GM12874 (cell line): ENCODE measurements at regions not wholly inside any gene's neighbourhood (a gene's known extent, or its start where the extent isn't known, plus 50 kb on each side); places are given as distances from the start of the nearest gene placed in this dataset.

ENCODE experiments used
- TF ChIP-seq, protein P1 (sequence below): IDR thresholded peaks from 2 replicates; pipeline ENCODE4 v1.5.1; 2011; ENCODE audit warnings: low read depth, mild to moderate bottlenecking, control low read depth, low read length, moderate library complexity; ENCODE audit not compliant: insufficient read depth

DNA sequence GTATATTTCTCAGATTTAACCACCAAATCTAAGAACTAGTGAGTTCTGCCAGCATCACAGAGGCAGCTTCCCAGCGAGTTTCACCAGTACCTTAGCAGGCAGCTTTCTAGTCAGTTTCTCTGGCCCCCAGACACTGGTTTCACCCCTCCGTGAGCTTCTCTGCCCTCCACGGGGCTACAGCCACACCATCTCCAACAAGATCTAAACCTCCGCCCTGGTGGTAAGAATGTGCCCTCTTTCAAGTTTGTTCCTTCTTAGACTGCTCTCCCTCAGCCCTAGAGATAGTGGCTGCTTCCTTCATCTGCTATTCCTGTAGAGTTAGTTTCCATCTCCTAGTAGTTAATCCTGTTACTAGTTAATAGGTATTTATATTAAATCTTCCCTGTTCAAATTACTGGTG lies 60.5 kb upstream of the TAB3 start:
- TF ChIP-seq, protein P1, sequence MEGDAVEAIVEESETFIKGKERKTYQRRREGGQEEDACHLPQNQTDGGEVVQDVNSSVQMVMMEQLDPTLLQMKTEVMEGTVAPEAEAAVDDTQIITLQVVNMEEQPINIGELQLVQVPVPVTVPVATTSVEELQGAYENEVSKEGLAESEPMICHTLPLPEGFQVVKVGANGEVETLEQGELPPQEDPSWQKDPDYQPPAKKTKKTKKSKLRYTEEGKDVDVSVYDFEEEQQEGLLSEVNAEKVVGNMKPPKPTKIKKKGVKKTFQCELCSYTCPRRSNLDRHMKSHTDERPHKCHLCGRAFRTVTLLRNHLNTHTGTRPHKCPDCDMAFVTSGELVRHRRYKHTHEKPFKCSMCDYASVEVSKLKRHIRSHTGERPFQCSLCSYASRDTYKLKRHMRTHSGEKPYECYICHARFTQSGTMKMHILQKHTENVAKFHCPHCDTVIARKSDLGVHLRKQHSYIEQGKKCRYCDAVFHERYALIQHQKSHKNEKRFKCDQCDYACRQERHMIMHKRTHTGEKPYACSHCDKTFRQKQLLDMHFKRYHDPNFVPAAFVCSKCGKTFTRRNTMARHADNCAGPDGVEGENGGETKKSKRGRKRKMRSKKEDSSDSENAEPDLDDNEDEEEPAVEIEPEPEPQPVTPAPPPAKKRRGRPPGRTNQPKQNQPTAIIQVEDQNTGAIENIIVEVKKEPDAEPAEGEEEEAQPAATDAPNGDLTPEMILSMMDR = no peak

DNA sequence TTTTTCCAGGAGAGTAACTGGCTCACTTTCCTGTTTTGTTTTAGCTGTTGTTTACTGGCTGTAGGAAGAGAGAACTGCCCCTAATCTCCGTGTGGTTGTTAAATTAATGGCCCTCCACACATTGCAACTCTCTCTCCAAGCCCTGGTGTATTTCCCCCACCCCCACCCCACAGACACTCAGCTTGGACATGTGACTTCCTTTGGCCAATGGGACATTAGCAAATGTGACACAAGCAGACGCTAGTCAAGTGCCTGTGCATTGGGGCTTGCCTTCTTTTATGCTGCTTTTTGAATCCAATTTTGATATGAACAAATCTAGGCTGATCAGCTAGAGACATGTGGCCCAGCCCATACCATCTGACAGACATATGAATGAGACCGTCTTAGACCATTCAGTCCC lies 59.6 kb upstream of the TAB3 start:
- TF ChIP-seq, protein P1 = no peak

DNA sequence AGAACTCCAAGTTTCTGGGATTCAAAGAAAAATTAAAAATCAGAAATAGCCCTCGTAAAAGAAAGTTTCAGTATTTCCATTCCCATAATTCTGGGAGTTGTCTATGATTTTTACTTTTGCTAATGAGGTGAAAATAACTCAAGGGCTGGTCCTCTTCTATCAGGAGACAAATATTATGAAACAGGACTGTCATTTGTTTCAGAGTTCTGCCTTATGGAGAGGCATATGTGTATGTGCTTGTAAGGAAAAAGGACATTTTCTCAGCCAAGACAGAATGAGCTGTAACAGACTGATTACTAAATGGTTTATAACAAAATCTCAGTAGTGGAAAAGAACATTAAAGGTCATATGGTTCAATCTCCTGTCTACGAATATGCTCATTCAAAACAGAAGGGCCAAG lies 59.0 kb upstream of the TAB3 start:
- TF ChIP-seq, protein P1 = no peak

DNA sequence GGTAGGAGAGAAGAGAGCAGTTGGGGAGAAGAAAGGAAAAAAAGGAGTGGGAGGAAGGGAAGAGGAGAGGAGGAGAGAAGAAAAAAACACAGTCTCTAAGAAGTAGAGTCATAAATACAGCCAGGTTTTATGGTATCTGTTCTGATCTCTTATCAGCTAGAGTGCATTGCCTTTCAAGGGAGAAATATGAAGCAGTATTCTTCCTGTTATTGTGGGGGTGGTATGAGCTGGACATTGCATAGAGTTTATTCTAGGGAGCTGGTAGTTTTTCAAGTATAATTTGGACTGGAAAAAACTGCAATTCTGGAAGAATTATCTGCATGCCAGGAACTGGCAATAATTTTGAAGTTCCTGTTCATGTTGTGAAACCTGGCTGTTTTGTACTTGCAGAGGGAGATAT lies 54.9 kb upstream of the TAB3 start:
- TF ChIP-seq, protein P1 = no peak

DNA sequence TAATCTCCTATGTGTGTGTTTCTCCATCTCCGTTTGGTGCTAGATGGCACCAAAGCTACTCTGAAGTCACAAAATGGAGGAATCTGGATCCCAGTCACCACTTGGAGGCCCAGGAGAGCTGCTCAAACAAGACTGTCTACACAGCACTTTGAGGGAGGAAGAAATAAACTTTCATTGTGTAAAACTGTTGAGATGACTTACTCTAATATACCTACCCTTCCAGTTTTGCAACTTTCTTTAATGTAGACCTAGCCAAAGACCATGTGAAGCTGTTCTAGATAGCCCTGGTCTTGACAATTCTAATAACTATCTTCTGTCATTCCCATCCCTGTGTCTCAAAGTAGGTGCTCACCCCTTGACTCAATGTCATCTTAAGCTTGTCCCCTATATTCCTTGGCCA lies 52.8 kb upstream of the TAB3 start:
- TF ChIP-seq, protein P1 = no peak

DNA sequence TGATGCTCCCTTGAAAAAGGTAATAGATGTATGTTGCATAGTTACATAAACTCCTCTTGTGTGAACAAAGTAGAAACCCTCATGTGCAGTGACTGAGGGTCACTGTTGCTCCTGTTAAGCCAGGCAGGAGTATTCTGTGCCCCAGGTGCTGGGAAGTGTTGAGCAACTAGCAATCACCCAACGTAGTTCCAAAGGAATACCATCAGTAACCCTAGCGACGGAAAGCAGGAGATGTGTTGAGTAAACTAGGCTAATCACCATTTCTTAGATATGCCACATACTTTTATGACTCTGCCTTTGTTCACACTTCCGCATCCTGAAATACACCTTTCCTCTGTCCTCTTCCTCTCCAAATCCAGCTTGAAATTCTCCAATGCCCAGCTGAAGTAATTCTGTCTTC lies 50.9 kb upstream of the TAB3 start:
- TF ChIP-seq, protein P1 = no peak
